Right atrium auricular region (tissue), 2 donors: ENCODE measurements at regions not wholly inside any gene's neighbourhood (a gene's known extent, or its start where the extent isn't known, plus 50 kb on each side); places are given as distances from the start of the nearest gene placed in this dataset.
"Not testable (repeated sequence)": the region's sequence is repeated elsewhere in the genome, so short reads cannot be mapped to it uniquely, and the experiment has no call there.

Experiments
- DNase-seq: peaks from one replicate; pipeline ENCODE4 v3.0.0-alpha.2; 2019; ENCODE audit warnings: low spot score
- H3K27ac ChIP-seq, 2 donors: fragments of 200-600 bp; sonication (generic); 1 replicate in 1 of 2; 2 replicates in 1 of 2; pipeline ENCODE4 v1.5.1; 2016 to 2019
- H3K27me3 ChIP-seq, 2 donors: fragments of 200-600 bp; sonication (generic); one replicate each; pipeline versions ENCODE4 v1.5.1 to v1.6.0; 2017 to 2019
- H3K36me3 ChIP-seq: fragments of 200-600 bp; sonication (generic); one replicate; pipeline ENCODE4 v1.5.1; 2016
- H3K4me1 ChIP-seq, 2 donors: fragments of 200-600 bp; sonication (generic); one replicate each; pipeline versions ENCODE4 v1.5.1 to v1.6.0; 2017 to 2019
- H3K4me3 ChIP-seq, 2 donors: fragments of 200-600 bp; sonication (generic); 1 replicate in 1 of 2; 2 replicates in 1 of 2; pipeline ENCODE4 v1.5.1; 2017 to 2019; ENCODE audit warnings: mild to moderate bottlenecking in 1 of 2, moderate library complexity in 1 of 2
- H3K9me3 ChIP-seq, 2 donors: fragments of 200-600 bp; sonication (generic); one replicate each; pipeline ENCODE4 v1.5.1; 2019
- CTCF ChIP-seq, 2 donors: fragments of 200-600 bp; sonication (generic); IDR thresholded peaks; one replicate each; pipeline ENCODE4 v1.5.1; 2019; ENCODE audit warnings: antibody characterized with exemption in 2 of 2

DNA sequence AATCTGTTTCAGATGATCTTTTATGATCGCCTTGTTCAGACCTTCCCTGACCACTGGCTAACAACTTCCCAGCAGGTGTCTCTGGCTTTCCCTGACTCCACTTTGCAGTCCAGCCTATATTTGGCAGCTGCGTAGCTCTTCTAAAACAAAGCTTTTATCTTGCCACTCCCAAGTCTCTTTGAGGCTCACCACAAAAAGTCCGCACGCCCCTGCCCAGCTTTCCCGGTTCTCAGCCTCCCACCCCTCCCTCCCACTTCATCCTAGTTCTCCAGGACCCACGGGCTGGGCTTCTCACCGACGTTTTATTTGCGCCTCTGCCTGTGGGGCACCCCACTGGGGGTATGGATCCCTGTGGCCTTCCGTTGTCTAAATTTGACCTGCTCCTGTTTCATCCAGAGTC, 58.9 kb upstream of the USP6NL start:
- Histone ChIP-seq H3K9me3 (no peaks in the 10 kb centered on the region), H3K27ac (no peak overlapping the region), H3K27me3 (no peaks in the 10 kb centered on the region), H3K36me3 (no peaks in the 10 kb centered on the region), H3K4me3 (no peak overlapping the region), H3K4me1 (no peaks in the 10 kb centered on the region)
- no peak for TF ChIP-seq CTCF (IDR thresholded peaks at IDR 0.05)
- no peak for DNase-seq

DNA sequence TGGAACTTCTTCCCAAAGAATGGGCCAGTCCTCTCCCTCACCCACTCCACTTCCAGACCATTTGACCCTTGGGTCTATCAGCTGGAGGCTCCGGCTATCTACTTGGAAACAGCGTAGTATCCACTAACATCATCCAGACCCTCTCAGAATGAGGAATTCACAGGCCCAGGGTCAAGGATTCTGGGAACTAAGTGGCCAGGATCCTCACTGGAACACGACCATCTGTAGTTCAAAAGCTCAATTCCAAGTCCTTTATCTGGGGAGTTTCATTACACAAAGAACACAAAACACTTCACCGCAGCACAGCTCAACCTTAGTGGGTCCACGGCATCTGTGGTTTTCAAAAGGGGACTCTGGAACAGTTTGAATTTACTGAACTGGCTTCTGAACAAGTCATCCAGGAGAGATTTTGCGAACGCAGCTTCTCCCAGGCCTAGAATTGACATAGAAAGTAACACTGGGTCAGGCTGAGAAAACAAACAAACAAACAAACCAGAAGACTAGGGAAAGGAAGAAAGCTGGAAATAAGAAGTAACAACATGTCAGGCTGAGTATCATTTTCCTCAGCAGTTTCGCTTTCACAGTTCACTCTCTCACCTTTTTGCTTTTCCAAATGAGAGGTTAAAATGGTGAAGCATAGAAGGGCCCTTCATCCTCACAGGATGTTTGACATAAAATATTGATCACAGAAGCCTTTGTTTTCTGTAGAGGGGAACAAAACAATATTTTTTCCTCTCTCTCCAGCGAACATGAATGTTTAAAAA, 57.6 kb upstream of the USP6NL start:
- Histone ChIP-seq H3K36me3 (no peaks in the 10 kb centered on the region), H3K9me3 (no peaks in the 10 kb centered on the region), H3K4me1 (no peaks in the 10 kb centered on the region), H3K27ac (no peak overlapping the region), H3K4me3 (no peak overlapping the region), H3K27me3 (no peaks in the 10 kb centered on the region)
- no peak for TF ChIP-seq CTCF (IDR thresholded peaks at IDR 0.05)
- no peak for DNase-seq

GRCh38 chr10:11667756-11668155, 56.3 kb upstream of the USP6NL start:
- Histone ChIP-seq H3K27ac (no peak overlapping the region), H3K4me1 (no peaks in the 10 kb centered on the region), H3K4me3 (no peak overlapping the region), H3K9me3 (no peaks in the 10 kb centered on the region), H3K36me3 (no peaks in the 10 kb centered on the region), H3K27me3 (no peaks in the 10 kb centered on the region)
- DNase-seq = no peak
- no peak for TF ChIP-seq CTCF (IDR thresholded peaks at IDR 0.05)

GRCh38 chr10:11663763-11664555, 52.5 kb upstream of the USP6NL start:
- H3K27ac ChIP-seq = no peak overlapping the region
- no peak overlapping the region for H3K4me3 ChIP-seq
- H3K36me3 ChIP-seq = no peaks in the 10 kb centered on the region
- no peaks in the 10 kb centered on the region for H3K9me3 ChIP-seq
- no peaks in the 10 kb centered on the region for H3K4me1 ChIP-seq
- H3K27me3 ChIP-seq = no peaks in the 10 kb centered on the region
- no peak for DNase-seq
- TF ChIP-seq CTCF (IDR thresholded peaks at IDR 0.05) = no peak

- H3K27me3 ChIP-seq, H3K36me3 ChIP-seq, H3K4me3 ChIP-seq, DNase-seq, H3K27ac ChIP-seq, H3K4me1 ChIP-seq, H3K9me3 ChIP-seq: not testable (repeated sequence)
Measured at GRCh38 chr10:11663126-11663515, 51.7 kb upstream of the USP6NL start.

DNA sequence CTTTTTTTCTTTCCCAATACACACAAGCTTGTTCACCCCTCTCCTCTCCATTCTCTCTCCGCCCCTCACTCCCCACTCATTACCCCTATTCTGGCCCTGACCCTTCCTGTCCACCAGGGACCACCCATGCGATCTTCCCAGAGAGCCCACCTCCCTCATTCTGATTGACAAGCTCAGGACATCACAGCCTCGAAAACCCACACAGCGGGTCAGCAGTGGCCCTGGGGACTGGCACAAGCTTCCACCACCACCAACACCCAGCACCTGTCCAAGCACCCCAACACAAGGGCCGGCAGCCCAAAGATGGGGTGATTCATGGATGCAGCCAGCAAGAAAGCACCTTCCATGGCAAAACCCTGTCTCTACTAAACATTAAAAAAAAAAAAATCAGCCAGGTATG, 50.0 kb upstream of the USP6NL start:
- TF ChIP-seq CTCF (IDR thresholded peaks at IDR 0.05) = no peak
- Histone ChIP-seq H3K4me1 (no peaks in the 10 kb centered on the region), H3K27me3 (no peaks in the 10 kb centered on the region), H3K4me3 (no peak overlapping the region), H3K27ac (no peak overlapping the region), H3K36me3 (no peaks in the 10 kb centered on the region), H3K9me3 (no peaks in the 10 kb centered on the region)
- no peak for DNase-seq
